Mucosa of descending colon (tissue), 3 donors: ENCODE measurements at regions not wholly inside any gene's neighbourhood (a gene's known extent, or its start where the extent isn't known, plus 50 kb on each side); places are given as distances from the start of the nearest gene placed in this dataset.

ENCODE experiments used
- ATAC-seq: fragments of 200-7000 bp; cut with Tn5 transposase; one replicate; pipeline ENCODE4 v1.9.1; 2020; ENCODE audit warnings: mild to moderate bottlenecking, moderate library complexity
- DNase-seq, 3 donors: peaks; one replicate each; pipeline ENCODE4 v3.0.0-alpha.2; 2020
- H3K36me3 ChIP-seq: fragments of 200-600 bp; one replicate; pipeline ENCODE4 v1.8.0; 2021; ENCODE audit warnings: low read depth, mild to moderate bottlenecking
- H3K4me1 ChIP-seq: fragments of 200-600 bp; one replicate; pipeline ENCODE4 v1.8.0; 2021; ENCODE audit warnings: low read depth, mild to moderate bottlenecking
- H3K4me3 ChIP-seq: fragments of 200-600 bp; one replicate; pipeline ENCODE4 v1.8.0; 2021; ENCODE audit warnings: mild to moderate bottlenecking
- H3K9me3 ChIP-seq: fragments of 200-600 bp; one replicate; pipeline ENCODE4 v1.8.0; 2021; ENCODE audit warnings: mild to moderate bottlenecking
- CTCF ChIP-seq: fragments of 200-600 bp; IDR thresholded peaks from one replicate; pipeline ENCODE4 v1.8.0; 2022; ENCODE audit warnings: antibody characterized with exemption, mild to moderate bottlenecking
- intact Hi-C, 2 donors: fragments of 100-400 bp; cut with DNase I in 1 of 2; cut with micrococcal nuclease in 1 of 2; formaldehyde crosslinking; loops; one replicate each; pipeline versions ENCODE4 v1.11.0 to v1.11.1; 2022; cut with DNase I, micrococcal nuclease
- donor health status: DM: no; HTN: no; CAD: no; lungs with moderate emphysema.
- donor health status: DM: no; HTN: no; CAD: no.
- donor health status: DM: no; HTN: yes; CAD: no.

DNA sequence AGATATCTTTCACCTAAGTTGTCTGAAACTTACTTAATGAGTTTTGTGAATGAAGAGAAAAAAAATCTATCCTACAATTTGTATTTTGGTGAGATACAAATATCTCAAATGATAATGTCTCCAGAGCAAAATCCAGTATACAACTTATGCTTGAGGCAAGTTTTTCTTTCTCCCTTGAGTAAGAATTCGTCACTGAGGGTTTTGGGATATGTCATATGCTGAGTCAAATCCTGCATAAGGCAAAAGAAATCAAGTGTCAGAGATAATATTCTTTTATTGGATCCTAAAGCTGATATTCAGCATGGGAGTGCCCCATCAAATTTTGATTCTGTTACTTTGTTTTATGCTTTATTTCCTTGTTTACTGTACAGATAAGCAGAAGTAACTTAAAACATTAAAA lies 1308.6 kb downstream of the ARAP2 start:
- no peak for TF ChIP-seq CTCF
- no peak for DNase-seq
- no peak overlapping the region for H3K4me3 ChIP-seq

DNA sequence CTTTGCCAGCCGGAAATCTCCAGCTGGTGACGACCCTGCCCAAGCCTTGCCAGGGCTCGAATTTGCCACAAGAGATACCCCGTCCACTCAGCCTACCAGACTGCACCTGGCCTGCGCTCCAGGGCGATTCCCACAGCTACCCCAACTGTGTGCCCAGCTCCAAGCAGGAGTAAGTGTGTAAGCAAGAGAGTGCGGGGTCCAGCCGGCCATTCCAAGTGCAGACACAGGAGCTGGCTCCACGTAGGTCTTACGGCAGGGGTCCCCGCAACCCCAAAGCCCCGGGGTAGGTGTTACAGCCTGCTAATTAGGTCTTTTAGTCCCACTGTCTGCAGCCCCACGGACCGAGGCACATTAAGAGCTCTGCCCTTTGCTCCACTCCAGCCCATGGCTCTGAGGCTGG lies 1305.2 kb downstream of the ARAP2 start:
- peak in 1 of 3 donors; percentile 38 for DNase-seq

More for the DNA sequence above, 1308.6 kb downstream of the ARAP2 start:
- no peak for ATAC-seq
- H3K9me3 ChIP-seq = peaks cover 20% of the 10 kb centered on the region
- intact Hi-C loops = no loop called here
- no peaks in the 10 kb centered on the region for H3K4me1 ChIP-seq
- no peaks in the 10 kb centered on the region for H3K36me3 ChIP-seq

GRCh38 chr4:34943741-34944386 lies 1300.5 kb downstream of the ARAP2 start:
- Histone ChIP-seq H3K4me1 (no peaks in the 10 kb centered on the region), H3K4me3 (no peak overlapping the region), H3K9me3 (peaks cover 14% of the 10 kb centered on the region), H3K36me3 (no peaks in the 10 kb centered on the region)
- ATAC-seq (no peak), DNase-seq (no peak)
- no peak for TF ChIP-seq CTCF
- intact Hi-C loops = no loop called here

More for the DNA sequence above, 1305.2 kb downstream of the ARAP2 start:
- H3K4me1 ChIP-seq = no peaks in the 10 kb centered on the region
- H3K4me3 ChIP-seq = no peak overlapping the region
- H3K9me3 ChIP-seq = peaks cover 16% of the 10 kb centered on the region
- H3K36me3 ChIP-seq = no peaks in the 10 kb centered on the region
- no peak for TF ChIP-seq CTCF
- no peak for ATAC-seq
- intact Hi-C loops = no loop called here

- H3K4me1 ChIP-seq = no peaks in the 10 kb centered on the region
- intact Hi-C loops = no loop called here
- peaks cover 20% of the 10 kb centered on the region for H3K9me3 ChIP-seq
- no peak for TF ChIP-seq CTCF
- no peak overlapping the region for H3K4me3 ChIP-seq
- DNase-seq = no peak
- H3K36me3 ChIP-seq = no peaks in the 10 kb centered on the region
- ATAC-seq = no peak
Observed at GRCh38 chr4:34950926-34951325, 1293.4 kb downstream of the ARAP2 start.

- no peak for TF ChIP-seq CTCF
- H3K4me3 ChIP-seq = no peak overlapping the region
- intact Hi-C loops = no loop called here
- ATAC-seq = no peak
- H3K4me1 ChIP-seq = no peaks in the 10 kb centered on the region
- H3K9me3 ChIP-seq = peaks cover 18% of the 10 kb centered on the region
- H3K36me3 ChIP-seq = no peaks in the 10 kb centered on the region
- no peak for DNase-seq
Observed at GRCh38 chr4:34953145-34953799, 1291.0 kb downstream of the ARAP2 start.
